Stimulated activated CD4-positive, alpha-beta T cell treated with anti-CD3 and anti-CD28 coated beads, Interleukin-15, amount 100 ng/mL, for 1 hour (primary cell): ENCODE measurements at regions not wholly inside any gene's neighbourhood (a gene's known extent, or its start where the extent isn't known, plus 50 kb on each side); places are given as distances from the start of the nearest gene placed in this dataset.
"Not testable (repeated sequence)": the region's sequence is repeated elsewhere in the genome, so short reads cannot be mapped to it uniquely, and the experiment has no call there.

Source experiments
- DNase-seq, 2 donors: peaks; one replicate each; pipeline ENCODE4 v3.0.0-alpha.2; 2020; ENCODE audit warnings: low read depth in 1 of 2, low spot score in 1 of 2

DNA sequence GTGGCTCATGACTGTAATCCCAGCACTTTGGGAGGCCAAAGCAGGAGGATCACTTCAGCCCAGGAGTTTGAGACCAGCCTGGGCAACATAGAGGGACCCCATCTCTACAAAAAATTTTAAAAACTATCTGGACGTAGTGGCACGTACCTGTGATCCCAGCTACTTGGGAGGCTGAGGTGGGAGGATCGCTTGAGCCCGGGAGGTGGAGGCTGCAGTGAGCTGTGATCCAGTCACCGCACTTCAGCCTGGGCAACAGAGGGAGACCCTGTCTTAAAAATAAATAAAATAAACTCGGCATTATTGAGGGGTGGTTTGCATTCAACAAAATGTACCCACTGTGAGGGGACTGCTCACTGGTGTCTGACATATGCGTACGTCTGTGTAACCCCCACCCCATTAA lies 79.5 kb upstream of the GSE1 start:
- not testable (repeated sequence) for DNase-seq

DNA sequence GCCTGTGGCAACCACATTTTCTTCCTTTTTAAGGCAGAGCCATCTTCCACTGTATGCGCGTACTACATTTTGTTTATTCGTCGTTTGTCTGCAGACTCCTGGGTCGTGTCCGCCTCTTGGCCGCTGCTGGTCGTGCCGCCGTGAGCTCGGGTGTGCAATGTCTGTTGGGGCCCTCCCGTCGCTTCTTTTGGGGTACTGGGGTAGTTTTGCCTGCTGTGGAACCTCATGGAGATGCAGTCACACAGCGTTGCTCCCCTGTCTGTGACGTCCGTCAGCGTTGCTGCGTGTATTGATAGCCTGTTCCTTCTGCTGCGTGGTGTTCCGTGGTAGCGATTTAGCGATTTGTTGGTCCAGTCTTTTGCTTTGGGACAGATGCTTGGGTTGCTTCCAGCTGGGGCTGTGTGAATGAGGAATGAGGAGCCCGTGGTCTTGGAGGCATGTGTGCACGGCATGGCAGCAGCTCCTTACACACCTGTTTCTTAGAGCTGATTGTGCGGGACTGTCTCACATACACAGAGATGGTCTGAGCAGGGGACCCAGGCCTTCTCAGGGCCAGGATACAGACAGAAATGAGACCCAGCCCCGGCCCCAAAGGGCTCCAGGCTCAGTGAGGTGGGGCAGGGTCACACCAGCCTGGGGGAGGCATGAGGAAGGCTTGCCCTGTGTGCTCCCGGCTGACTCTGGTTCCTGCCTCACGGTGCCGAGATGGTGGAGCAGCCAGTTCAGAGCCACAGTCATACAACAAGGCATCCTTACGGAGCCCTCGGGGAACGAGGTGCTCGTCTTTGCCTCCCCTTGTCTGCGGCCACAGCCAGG lies 78.4 kb upstream of the GSE1 start:
- no peak for DNase-seq

DNA sequence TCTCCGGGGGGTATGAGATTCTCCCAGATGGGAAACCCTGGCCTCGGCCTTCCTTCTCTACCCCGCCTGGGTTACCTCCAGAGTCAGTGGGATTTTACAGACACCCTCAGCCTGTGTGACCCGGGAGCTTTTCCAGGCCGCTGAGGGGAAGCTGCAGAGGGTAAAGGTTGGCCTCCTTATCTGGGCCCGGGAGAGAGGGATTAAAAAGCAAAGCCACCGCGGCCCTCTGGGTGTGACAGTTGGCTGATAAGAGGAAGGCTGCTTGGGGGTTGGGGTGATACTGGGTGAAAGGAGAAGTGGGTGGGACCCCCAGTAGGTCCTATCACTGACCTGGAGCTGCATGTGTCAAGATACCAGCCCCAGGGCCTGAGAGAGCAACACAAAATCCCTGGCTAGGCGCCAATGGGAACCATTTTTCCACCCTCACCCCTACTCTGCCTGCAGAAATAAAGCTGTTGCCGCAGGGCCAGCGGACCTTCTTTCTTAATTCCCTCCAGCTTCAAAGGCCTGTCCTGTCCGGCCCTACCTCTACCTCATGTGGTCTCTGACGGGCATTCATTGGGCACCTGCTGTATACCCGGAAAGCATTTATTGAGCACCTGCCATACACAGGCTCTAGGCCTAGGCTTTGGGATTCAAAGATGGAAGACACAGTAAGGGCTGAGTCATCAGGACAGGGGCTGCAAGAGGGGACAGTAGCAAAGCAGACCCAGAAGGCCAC lies 77.6 kb upstream of the GSE1 start:
- DNase-seq: no peak

DNA sequence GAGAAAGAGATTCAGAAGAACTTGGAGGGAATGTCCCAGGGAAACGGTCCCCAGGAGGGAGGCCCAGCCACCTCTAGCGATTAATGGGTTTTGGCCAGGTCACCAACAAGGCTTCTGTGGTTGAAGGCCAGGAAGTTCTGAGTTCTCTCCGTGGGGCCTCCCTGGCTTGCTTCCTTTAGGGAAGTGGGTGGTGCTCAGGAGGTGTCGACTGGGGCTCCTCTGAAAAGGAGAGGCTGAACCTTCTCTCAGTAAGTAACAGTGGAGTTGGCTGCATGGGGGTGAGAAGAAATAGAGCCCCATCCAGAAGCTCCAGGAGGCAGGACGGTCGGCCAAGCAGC lies 77.1 kb upstream of the GSE1 start:
- no peak for DNase-seq

DNA sequence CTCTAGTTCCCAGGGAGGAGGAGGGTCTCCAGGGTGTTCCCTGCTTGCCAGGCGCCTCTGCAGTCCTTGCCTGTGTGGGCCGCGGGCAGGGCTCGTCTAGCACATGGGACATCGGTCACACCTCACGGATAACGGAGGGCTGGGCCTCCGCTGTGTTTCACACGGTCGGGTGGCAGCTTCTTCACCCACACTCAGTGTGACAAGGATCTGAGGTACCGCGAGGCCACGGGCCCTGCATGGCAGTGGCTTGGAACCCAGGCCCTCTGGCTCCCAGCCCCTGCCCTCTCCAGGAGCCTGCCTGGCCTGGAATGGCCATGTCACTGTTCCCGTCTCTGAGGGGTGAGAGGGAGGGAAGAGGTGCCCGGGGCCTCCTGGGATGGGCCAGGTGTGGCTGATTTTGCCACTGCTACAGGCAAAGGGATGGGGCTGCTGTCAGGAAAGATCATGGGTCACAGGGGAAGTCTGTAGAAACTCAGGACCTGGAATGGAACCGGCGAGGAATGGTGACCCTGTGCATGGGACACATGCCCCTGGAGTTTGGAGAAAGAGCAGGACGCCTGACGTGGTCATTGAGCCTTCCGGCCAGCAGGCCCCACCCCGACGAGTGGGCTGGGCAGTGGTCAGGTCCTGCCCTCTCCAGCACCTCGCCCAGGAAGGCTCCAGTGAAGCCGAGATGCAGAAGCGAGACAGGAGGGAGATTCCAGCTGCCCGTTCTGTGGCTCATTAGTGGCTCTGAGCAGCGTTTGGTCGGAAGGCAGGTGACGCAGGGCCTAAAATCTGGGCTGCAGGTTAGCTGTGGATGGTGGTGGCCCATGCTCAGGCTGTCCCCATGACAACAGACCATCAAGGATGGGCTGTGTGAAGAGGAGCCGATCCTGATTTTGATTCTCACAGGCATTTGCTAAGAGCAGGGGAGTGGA lies 76.5 kb upstream of the GSE1 start:
- DNase-seq: no peak

DNA sequence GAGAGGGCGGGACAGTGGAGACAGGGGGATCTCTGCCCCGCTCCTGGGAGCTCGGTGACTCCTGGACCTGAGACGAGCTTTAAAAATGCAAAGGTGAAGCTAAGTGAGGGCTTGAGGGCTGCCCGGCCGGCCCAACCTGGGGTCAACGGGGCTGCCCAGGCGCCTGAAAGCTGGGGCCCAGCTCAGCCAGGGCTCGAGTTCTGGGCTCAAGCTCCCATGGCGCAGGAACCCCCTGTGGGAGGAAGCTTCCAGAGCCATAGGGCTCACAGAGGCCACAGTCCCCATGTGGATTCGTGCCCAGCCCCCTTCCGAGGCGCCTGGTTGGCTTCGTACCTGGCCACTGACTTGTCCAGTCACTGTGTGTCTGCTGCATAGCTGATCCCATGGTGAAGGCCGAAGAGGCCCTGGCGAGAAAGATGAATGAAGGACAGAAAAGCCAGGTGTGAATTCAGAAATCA lies 75.8 kb upstream of the GSE1 start:
- no peak for DNase-seq

DNA sequence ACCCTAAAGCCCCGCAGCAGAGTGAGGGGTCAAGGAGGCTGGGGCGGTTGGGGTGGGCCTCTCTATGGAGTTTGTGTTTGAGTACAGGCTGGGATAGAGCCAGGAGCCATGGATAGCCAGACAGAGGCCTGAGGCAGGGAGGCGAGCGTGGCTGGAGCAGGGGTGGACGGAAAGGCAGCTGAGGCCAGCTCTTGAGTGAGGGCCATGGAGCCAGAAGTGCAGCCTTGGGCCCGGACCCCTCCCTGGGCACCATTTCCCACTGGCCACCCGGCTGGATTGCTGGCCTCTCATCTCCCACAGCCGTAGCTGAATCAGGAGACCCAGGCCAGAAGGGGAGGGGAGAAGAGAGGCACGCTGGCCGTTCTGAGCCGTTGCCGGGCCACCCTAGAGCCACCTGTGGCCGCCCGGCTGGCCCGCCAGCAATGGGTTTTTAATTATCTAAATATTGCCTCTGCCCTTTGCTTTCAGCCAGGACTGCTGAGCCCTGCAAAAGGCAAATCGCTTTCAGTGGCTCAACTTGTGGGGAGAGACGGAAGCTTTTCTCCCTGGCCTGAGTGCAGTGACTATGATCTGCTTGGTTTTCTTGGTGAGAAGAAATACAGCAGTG lies 75.2 kb upstream of the GSE1 start:
- DNase-seq: no peak

DNA sequence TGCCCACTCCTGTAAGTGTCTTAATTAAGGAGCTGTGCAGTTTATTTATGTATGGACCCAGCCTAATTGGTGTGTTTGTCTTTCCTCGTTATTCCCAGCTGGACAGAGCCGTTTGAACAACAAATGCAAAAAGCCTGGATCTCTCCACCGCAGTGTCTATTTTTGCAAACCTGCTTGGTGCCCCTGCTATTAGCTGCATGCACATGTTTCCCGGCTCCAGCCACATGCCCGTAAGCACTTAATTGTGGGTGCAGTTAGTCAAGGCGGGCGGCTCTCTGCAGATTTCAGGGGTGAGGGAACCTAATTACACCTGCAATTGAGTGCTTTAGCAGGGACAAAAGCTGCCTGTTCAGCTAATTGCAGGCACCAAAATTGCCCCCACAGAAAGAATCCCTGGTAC lies 74.0 kb upstream of the GSE1 start:
- DNase-seq: no peak

DNA sequence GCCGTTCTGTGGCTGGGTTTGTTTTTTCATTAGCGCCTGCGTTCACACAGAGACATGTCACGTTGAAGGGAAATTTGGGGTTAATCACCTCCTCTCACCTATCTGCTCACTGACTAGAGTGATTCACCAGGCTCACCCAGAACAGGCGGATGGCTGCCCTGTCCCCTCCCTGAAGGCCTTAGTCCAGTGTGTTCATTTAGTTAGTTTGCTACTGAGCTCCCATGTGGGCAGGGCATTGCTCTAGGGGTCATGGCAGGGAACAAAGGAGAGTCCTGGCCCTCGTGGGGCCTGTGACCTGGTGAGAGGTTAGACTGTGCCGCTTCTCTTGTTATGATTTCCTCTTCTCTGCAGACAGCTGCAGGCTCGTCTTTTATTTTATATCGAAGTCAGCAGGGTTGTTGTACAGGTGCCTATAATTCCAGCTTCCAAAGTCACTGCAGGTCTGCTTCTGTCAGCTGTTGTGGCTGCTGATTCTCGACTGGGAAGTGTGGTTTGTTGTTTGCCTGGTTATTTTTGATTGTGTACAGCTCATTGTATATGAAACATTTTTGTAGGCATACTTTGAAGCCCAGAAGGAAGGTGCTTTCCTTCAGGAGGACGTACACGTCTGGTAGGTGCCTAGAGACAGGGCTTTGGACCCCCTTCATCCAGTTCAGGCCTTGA lies 73.4 kb upstream of the GSE1 start:
- DNase-seq: no peak

DNA sequence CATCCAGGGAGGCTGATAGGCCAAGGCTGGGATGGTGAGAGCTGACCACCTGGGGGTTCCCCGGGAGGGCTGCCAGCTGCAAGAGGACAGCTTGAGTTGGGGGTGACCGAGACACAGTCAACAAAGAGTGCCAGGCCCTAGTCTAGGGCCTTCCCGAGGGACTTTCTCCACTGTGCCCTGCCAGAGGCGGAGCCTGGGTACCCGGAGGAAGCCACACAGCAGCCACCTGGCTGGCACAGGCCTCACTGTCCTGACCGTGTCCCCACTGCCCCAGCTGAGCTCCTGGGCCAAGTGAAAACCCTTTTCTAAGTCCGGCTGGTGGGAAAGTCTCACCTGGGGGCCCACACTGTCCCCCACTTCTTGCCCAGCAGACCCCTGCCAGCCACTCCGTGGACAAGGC lies 71.9 kb upstream of the GSE1 start:
- DNase-seq: no peak

DNA sequence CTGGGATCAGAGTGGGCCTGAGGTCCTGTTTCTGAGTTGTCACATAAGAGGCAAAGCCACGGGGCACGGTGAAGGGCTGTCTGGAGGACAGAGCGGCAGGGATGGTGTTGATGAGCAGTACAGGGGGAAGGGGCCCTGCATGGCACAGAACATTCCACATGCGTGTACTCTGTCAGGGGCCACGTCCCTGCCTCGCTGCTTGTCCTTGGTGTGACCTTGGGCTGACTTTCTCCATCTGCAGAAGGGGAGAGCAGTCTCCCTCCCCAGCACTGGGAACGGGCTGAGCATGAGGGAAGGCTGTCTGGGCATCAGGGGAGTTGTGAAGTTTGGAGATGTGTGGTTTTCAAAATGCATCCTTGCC lies 71.5 kb upstream of the GSE1 start:
- DNase-seq: no peak

DNA sequence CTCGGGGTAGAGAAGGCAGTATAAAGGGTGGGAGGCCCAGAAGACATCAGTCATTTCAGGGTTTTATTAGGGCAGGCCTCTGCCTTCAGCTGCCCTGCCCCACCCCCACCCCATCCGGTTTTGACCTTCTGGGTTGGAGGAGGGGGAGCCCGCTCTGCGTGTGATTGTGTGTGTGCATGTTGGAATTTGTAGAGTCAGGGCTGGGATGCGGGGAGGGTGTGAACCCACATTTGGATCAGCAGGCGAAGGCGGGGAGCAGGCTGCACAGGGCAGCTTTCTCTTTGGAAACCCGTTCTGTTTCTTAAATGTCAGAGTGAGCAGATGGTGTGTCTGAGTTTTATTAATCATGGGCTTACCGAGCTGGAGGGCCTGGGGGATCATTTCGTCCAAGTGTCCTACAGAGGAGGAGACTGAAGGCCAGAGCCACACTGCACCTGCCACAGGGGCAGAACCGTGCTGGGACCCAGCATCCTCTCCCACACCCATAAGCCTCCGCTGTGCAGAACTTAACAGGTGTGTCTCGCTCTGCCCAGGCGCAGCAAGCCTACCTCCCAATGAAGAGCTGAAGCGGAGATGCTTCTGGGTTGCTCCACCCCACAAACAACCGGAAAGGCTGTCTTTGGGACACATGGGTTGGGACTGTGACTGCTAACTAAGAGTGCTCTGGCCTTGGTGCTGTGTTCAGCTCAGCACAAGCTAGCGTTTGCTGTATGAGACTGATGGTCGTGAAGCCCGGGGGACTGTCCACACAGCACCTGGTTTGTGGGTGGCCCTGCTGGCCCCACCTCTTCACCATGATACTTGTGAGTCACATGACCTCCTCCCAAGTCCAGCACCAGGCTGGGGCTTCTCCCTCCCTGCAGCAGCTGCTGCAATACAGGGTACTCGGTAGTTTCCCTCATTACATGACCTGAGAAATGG lies 70.9 kb upstream of the GSE1 start:
- DNase-seq: no peak

DNA sequence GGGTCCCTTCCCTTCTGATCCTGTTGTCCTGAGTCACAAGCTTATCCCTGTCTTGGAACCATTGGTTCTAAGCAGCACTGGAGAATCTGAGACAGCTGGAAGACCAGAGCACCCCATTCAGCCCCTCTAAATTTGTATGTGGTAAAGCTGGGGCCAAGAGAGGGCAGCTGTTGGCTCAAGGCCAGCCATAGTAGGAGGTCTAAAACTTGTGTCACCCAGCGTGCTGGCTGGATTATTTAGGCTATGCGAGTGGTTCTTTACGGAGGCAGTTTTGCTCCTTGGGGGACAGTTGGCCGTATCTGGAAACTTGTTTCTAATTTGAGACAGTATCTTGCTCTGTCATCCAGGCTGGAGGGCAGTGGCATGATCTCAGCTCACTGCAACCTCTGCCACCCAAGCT lies 69.6 kb upstream of the GSE1 start:
- no peak for DNase-seq

DNA sequence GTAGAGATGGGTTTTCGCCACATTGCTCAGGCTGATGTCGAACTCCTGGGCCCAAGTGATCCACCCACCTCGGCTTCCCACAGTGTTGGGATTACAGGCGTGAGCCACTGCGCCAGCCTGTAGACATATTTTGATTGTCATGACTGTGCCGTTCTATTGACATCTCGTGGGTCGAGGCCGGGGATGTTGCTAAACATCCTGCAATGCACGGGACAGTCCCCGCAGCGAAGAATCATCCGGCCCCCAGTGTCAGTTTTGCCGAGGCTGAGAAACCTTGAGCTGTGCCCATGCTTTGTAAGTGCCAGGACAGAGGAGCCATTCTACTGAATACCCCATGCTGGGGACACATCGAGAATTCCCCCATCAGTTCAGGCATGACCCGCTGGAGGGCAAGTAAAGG lies 69.1 kb upstream of the GSE1 start:
- no peak for DNase-seq

DNA sequence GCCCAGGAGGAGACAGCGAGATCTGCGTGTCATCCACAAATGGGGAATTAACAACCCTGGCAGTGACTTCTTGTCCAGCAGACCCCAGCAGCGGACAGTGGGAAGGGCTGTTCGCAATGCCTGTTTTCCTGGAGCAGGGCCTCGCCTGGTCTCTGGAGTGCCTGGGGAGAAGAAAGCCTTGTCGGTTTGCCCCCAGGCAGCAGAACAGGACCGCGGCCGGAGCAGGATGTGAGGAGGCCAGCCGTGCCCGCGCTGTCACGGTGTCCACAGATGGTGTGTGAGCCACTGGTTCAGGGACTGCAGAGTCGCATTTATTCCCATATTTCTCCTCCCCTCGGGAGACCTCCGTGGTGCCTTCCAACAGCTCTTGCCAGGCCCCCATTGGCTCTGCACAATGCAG lies 68.5 kb upstream of the GSE1 start:
- DNase-seq: no peak

DNA sequence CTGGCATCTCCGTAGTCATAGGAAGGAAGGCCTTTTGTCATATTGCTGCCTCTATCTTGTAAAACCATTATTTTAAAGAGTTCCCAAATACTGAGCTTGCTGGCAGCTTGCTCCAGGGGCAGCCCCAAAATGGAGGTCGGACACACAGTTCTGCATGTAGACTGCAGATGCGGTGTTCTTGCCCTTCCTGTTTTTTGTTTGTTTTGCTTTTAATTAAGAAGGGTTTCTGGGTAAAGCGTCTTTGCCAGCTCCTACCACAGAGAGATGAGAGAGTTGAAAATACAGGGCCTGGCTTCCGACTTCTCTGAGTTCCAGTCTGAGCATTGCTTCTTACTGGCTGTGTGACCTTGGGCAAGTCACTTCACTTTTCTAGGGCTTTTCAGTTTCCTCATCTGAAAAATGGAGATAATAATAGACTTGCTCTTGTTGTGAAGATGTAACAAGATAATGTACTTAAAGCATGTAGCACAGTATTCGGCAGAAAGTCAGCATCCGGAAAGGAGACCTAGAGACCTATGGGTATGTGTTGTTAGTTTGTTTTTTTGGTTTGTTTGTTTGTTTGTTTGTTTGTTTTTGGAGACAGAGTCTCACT lies 67.8 kb upstream of the GSE1 start:
- no peak for DNase-seq

DNA sequence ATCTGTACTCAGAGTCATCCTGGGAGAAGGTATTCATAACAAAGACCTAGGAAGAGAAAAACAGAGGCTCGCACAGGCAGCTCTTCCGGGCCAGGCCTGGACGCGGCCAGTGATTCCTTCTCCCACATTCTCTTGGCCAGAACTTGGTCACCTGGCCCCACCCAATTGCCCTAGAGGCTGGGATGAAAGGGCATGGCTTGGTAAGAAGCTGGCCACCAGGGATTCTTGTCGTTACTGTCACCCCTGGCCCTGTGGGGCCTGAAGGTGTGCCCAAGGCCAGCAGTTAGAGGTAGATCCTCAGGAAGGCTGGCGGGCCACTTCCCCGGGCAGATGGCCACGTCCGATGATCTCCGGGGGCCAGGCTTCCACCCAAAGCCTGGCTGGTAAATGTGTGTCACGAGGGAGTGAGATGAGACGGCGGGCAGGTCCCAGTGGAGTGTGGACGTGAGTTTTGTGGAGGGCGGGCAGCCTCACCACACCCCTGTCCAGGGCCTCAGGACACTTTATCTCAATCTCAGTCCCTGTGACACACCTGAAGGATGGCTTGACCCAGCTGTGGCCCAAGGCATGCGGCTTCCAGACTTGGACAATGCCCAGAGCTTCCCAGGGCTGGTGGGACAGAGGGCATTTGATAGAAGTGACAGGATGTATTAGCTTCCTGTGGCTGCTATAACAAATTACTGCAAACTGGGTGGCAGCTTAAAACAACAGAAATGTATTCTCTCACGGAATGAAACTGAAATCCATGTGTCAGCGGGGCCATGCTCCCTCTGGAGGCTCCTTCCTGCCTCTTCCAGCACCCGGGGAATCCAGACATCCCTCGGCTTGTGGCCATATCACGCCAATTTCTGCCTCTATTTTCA lies 66.3 kb upstream of the GSE1 start:
- DNase-seq: no peak

DNA sequence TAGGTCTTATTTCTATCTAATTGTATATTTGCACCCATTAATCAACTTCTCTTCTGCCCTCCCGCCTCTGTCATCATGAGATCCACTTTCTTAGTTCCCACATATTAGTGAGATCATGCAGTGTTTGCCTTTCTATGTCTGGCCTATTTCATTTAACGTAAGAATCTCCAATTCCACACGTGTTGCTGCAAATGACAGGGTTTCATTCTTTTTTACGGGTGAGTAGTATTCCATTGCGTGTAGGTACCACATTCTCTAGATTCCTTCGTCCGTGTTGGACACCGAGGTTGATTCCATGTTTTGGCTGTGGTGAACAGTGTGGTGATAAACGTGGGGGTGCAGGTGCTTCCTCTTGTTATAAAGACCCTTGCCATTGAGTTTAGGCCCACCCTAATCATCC lies 64.7 kb upstream of the GSE1 start:
- DNase-seq: no peak
